Hematopoietic multipotent progenitor cell treated with erythropoietin and hydrocortisone succinate and interleukin-3 and kit ligand, for 8 days (in vitro differentiated cells): ENCODE measurements at regions not wholly inside any gene's neighbourhood (a gene's known extent, or its start where the extent isn't known, plus 50 kb on each side); places are given as distances from the start of the nearest gene placed in this dataset.

ENCODE experiments used
- DNase-seq: peaks from one replicate; pipeline ENCODE4 v3.0.0-alpha.2; 2015

DNA sequence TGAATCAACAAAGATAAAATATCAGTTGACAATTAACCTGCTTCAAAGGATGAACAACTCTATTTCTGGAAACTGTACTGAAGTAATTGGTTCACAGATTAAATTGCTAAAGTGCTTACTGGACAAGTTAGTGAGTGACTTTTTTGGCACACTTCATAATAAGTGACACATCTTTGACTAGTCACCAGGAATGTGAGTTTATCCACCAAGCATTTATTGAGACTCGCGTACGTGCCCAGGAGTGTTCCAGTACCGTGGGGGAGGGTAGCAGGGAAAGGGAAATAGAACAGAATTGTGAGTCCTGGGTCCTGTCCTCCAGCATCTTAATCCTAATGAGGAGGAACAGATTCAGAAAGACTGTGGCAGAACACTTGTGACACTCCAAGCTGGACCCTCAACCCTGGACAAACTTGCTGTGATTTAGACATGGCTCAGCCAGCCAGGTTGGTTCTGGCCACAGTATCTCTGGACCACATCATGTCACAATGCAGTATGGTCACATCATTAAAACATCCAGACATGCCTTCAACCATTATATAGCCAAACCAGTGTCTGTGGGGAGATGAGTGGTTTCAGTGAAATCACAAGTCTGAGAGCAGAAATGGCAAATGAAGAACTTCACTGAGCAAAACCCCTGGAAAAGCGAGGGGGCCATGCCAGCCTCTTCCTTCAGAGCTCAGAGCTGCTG lies 623.1 kb downstream of the BNC2 start:
- DNase-seq: no peak

DNA sequence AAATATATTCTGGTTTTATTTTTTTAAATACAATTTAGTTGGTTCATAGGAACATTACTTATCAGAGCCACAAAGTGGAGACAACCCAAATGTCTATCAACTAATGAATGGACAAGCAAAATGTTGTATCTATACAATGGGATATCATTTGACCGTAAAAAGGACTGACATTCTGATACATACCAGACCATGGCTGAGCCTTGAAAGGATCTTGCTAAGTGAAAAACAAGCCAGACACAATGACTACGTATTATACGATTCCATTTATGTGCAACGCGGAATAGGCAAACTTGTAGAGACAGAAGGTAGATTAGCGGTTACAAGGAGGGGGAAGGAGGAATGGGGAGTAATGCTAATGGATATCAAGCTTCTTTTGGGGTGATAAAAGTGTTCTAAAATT lies 621.6 kb downstream of the BNC2 start:
- DNase-seq: no peak

DNA sequence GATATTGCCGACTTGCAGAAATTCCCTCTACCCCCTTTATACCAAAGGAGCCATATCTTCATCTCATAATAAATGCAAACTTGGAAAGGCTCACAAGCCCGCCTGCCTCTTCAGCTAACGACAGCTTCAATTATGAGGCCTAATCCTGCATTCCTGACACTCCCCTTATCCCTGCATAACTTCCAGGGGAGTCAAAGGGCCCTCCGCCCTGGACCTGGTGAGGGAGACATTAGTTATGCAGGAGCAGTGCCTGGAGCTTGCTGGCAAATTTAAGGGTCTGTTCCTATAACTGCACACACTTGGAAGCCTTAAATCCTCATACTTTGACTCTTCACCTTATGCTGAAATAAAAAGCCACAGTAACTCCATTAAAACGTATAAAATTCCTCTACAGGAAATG lies 617.9 kb downstream of the BNC2 start:
- no peak for DNase-seq

DNA sequence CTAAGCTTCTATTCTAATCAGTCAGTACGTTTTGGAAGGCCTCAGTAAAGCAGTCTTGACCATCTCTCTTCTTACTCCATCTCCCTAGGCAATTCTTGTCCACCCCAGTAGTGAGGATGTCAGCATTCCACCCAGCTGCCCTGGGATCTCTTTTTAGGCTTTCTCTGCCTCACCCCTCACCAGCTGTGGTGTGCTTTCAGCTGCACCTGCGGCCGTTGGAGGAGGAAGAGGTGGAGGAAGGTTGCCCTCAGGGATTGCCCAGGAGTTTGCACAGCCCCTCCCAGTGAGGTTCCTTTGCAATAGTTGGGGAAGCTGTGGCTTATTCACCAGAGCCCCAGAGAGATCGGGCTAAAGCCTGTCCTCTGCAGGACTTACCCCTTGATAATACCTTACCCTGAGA lies 615.8 kb downstream of the BNC2 start:
- no peak for DNase-seq

DNA sequence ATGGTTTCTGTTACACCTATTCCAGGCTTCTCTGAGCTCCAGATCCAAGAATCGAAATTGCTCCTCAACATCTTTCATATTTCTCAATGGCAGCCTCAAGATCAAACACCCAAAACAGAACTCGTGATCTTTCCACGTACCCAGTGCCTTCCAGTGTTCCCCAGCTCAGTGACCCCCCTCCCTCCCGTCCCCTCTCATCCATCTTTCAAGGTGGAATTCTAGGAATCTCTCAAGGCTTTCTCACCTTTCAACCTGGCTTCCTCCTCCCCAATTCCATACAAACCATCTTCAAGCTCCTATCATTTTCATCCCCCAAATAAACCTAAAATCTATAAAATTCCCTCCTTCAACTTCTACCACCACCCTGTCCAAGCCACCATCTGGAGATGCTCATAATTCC lies 615.3 kb downstream of the BNC2 start:
- DNase-seq: no peak

DNA sequence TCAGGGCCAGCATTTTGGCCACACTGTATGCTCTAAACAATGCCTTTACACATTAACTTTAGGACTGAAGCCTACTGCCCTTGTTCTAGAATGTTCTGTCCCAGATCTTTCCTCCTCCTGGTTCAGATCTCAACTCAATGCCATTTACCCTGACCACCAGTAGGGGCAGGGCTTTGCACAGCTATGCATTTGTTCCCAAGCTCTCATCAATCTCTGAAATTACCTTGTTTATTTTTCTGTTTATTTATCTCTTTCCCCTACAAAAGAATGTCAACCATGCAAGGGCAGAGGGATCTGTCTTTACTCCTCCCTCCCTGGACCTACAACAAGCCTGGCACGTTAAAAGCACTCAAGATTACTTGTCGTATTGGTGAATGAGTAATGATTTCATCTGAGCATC lies 612.9 kb downstream of the BNC2 start:
- DNase-seq: no peak

DNA sequence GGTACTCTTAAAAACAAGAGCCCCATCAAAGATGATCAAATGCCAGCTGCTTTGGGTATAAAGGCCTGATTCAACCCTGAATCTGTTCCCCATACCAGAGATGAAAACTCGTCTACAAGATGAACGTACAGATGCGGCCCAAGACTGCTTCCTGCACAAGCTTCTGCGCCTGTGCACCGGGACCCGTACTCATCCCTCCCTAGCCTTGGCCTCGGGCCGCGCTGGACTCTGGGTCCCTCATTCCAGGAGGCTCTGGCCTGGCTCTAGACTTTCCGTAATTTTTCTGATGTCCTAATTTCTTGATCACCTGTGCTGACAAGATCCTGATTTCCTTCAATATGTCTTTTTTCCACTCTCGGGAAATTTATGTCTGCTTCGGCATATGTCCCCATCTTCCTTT lies 612.3 kb downstream of the BNC2 start:
- DNase-seq: no peak

DNA sequence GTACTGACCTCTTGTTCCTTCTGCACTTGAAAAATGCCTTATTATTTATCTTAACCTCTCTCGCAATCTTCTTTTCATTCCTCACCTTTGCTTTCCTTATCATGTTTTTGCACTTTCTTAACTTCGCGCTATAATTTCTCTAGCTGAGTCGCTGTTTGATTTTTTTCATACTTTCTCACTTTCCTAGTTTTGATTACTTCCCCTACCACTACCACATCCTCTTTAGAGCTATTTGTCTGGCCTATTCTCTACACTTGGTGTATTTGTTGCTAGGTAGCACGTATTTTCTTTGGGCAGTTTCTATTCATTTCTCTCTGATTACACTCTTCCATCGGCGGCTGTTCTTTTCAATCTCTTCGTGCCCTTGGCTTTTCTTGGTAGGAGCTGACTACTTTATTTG lies 611.8 kb downstream of the BNC2 start:
- no peak for DNase-seq

DNA sequence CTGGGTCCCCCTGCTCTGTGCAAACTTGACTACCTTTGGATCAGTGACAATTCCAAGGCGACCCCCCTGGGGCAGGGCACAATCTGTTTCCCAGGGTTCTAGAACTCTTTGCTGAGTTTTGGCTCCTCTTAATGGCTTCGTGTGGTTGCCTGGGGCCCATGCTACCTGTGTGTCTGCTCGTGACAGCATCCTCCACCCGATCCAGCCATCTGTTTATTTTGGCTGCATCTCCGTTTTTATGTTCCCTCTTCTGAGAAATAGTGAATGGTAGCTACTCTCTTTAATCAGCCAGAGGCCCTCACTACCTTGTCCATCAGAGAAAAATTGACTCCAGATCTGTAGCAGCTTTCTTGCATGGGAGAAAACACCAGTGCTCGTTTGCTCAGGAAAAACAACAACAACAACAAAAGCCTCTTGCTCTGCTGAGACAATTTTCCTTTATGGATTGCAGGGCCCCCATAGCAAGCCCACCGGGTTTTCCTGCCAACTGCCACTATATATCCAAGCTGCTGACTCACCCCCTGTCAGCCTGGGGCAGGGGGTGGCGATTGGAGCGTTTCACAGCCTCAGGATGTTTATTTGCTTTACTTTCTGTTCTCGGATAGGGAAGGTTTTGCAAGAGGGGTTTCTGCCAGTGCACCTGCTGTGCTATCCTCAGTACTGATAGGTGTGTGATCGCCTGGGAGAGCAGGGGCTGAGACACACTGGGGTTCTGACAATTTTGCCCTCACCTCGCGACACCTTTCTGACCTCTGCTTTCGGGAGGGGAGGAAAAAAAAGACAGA lies 607.8 kb downstream of the BNC2 start:
- no peak for DNase-seq

DNA sequence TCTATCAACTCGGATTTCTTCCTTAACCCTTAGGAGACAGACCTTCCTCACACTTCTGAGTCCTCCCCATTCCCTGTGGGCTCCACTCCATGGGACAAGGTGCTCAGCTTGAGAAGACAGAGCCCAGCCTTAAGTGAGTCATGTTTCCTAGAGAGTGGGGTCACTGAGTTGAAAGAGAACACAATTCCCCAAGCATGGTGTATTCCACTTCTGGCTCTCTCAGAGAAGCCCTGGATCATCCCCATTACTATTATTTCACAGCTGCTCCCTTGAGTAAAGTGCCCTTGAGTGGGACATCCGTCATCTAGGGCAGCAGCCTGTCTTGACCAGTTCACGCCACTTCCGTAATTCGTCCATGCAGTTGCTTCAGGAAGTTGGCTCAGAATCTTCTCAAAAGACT lies 604.8 kb downstream of the BNC2 start:
- no peak for DNase-seq

DNA sequence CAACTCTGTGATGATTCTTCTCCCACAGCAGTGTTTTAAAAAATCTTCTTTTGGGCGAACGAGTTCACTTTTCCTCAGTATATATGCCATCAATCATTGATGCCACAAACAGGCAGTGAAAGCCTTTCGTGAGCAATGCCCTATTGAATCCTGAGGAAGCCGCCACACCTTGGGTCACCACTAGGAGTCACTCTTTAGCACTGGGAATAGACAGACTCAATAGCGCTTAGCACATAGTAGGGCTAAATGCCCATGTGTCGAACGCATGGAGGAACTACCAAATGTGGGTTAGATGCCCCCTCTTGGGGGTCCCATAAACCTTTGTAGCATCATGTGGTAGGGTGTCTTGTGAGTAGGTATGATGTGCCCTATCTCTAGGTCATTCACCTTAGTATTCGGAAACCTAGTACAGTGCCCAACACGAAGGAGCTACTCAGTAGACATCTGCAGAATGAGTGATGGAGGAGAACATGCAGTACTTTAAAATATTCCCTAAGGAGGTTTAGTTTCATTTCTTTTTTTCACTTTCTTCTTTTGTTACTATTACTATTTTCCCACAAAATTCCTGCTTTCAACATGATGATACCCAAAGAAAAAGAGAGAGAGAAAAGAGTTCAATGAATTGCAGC lies 603.7 kb downstream of the BNC2 start:
- peak; percentile 24 for DNase-seq

DNA sequence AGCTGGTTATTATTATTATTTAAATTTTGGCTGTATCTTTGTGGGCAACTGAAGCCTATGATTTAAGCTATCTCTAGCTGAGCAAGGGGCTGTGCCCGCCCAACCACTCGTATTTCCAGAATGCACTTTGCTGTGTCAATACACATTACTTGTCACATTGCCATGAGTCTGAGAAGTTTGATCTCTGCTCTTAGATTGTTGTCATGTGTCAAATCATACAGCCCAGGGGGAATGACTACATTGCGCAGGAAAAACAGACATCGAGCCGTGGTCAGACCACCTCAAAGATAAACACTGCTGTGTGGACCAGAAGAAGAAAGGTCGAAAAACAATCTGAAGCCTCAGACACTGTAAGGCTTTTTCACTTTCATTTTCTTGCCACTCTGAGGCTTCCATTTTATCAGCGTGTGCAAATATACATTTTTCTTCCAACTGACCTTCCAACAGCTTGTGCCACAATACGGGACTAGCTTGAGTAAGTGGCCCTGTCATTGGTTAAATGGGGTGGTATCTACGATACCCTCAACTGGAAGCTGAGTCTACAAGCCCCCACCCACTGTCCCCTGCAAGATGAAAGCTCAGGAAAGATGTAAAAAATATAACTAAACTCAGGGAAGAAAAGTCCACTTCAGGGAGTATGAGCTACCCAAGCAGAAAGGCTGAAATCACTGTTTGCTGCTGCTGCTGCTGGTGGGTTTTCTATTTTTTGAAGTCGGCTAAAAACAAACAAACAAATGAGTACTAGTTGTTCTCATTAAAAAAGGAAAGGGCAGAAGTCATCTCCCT lies 603.0 kb downstream of the BNC2 start:
- no peak for DNase-seq

DNA sequence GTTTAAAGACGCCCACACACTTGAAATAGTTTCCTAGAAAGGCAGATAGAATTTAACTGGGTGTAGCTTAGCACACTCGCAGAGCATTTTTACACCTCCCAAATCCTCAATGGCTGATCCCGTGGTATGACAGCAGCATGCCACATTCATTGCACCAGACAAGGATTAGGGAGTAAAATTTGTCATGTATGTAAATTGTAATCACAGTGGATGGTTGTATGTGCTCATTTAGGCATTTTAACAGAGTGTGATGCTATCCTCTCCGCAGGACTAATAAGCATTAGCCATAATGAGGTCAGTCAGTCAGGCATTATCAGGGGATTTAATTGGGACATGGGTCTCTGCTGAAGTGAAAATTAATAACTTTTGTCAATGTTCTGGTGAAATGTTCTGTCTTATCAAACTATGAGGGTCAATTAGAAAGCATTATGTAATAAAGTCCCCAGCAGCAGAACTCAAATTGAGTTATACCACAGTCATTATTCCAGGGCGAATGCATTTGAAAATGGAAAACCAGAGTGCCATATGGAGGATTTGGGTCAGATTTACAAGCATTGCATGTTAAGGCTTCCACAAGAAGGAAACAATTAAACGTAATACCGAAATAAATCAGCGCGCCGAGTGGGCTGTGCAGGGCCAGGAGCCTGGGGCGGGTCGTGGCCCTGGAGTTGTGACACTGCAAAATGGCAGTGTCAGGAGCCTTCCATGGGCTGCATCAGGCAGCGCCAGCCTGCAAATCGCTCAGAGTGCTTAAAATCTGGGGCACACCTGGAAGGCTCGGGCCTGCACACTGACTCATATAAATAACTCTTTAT lies 602.2 kb downstream of the BNC2 start:
- DNase-seq: no peak

DNA sequence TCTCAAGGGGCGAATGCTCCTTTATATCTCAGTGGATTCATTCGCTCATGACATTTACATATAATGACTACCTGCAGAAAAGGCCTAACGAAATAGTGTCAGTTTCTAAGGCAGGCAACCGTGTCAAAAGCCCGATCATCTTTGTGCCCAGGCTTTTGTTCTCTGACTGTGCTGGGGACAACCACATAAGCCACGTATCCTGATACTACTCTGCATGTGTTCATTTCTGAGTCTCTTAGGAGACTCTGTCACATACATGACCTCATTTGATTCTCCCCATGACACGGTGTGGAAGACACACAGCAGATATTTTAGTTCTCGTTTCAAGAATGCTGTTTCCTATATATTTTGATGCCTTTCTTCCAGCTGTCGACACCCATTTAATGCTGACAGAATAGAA lies 598.5 kb downstream of the BNC2 start:
- DNase-seq: no peak

DNA sequence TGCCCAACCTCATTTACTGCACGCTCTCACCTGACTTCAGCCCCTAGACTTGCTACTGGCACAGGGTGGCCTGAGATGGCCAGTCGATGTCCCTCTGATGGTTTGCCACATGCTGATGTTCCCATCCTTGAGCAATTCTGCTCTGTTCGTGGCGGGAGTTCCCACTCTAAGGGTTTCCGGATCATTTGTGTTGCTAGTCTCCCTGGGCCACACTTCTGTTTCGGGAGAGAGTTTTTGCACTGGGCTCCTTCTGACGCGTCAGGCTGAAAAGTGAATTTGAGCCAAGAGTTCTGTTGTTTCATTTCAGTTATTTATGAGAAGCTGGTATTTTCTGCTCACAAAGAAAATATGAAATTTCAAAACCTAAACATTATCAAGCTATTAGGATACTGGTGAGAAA lies 597.7 kb downstream of the BNC2 start:
- no peak for DNase-seq

DNA sequence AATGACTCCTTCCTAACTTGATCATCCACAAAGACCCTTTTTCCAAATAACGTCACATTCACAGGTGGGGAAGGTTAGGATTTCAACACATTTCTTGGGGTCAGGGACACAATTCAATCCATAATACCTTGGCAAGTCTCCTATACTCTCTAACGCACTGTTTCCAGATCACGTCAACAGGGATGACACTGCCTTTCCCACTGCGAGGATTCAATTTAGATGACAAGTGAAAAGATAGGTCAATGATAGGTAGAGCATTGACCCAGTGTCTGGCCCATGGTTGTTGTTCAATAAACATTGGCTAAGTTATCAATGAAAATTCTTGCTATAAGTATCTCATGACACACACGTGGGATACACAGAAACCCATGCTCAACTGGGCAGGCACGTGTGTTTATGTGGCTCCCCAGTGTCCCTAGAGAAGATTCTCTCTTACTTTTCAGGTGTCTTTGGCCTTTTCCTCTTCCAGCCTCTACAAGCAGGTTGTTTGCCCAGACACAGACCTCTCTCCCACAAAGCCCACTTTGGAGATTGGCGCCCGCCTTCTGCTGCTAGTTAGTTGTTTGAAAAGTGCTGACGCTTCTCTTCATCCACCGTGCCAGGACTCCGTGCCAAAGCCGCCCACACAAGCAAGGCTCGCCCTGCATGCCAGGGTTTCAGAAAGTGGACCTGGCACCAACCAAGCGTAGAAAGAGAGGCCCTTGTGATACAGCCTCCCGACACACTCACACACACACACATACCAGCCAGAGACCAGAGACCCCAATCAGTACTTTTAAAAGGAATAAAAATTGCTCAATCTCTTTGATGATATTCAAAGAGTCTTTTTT lies 594.5 kb downstream of the BNC2 start:
- no peak for DNase-seq

DNA sequence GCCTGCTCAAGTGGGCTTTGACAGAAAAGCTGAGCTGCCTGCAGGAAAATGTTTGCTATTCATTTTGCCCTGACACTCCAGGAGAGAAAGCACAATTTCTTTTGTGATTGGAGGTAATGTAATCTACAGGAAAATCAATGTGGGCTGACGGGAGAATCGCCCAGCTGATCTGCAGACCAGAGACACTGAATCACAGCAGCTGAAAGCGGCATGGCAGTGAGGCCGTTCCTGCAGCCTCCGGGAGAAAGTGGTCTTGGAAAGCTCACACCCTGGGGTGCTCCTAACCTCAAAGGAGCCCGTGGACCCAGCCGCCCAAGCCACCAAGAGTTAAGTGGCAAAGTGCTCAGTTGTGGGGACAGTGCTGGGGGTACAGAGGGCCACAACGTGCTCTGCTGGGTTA lies 593.6 kb downstream of the BNC2 start:
- no peak for DNase-seq

DNA sequence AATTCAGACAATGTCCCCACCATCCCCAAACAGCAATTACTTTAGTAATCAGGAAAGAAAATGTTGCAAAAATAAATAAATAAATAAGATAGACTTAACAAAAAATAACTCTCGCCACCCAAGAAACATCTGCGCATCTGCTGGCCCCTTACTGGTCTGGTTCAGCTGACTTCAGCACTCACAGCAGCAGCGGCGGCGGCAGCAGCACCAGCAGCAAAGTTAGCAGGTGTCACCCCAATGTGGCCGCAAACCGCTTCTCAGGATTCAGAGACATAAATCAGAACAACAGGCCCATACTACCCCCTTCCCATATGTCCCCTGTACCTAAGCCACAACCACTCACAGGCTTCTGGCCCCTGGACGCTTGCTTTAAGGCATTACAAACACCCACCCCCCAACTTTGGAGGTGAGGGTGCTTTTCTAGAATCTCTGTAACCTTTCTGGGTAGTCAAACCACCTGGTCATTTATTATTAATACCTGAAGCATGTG lies 593.0 kb downstream of the BNC2 start:
- no peak for DNase-seq

DNA sequence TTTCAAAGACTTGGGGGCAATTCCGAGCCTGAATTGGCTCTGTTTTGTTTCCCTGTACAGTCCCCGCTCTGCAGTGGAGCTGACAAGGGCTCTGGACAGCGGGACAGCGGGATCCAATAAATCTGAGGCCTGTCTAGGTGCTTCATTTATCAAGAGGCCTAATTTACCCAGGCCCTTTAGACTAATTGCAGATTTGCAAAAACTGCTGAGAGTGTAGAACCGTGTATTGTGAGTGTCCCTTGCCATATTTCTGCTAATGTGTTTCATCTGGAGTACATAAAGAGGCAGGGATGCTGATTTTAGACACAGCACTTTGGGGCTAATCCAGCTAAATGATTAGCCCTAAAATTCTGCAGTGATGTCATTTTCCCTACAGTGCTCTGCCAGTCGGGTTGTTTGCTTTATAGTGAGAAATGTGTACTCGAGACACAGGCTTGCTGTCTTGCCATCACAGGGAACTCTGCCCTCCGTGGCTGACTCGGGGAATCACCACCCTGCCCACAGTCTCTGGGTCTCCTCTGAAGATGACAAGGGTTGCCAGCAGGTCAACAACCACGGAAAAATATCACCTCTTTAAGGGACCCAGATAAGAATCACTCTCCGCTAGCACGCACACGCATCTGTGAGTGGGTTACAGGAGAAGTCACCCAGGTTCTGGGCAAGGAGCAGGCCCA lies 592.0 kb downstream of the BNC2 start:
- no peak for DNase-seq

DNA sequence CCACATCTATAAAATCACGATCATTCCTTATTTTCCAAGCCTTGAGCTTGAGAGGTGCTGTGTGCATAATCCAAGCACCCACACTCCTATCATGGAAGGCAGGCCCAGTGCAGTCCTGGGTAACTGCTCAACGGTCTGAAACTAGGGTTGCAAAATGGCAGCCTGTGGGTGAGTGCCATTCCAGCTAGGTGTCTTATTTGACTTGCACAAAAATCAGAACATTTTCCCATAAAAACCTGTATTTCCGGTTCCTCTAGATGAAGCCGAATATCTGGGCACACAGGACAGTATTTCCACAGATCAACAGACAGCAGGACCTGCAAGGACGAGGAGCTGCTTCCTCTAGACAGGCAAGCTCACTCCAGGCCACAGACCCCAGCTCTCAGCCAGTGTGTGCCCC lies 588.8 kb downstream of the BNC2 start:
- no peak for DNase-seq

DNA sequence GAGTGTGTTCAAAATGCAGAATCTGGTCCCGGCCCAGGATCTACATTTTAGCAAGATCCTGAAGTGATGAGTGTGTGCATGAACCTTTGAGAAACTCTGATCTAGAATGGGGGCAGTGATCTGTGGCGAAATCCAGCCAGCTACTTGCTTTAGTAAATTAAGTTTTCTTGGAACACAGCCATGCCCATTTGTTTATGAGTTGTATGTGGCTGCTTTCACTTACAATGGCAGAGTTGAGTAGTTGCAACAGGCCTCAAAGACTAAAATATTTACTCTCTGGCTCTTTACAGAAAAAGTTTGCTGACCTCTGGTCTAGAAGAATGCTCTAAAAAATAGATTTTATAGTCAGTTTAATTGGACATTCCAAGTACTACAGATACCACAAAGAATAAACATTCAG lies 588.3 kb downstream of the BNC2 start:
- no peak for DNase-seq
